HG02798 (cell line): ENCODE measurements at regions not wholly inside any gene's neighbourhood (a gene's known extent, or its start where the extent isn't known, plus 50 kb on each side); places are given as distances from the start of the nearest gene placed in this dataset.
A peak's percentile ranks its signal among the peaks of the same experiment; 100 is the strongest.
"Not testable (repeated sequence)": the region's sequence is repeated elsewhere in the genome, so short reads cannot be mapped to it uniquely, and the experiment has no call there.

Experiments used
- ATAC-seq: cut with Tn5 transposase; IDR thresholded peaks from one replicate; pipeline ENCODE4 v1.9.1; 2021; ENCODE audit warnings: mild to moderate bottlenecking; ENCODE audit not compliant: unreplicated experiment, poor library complexity

DNA sequence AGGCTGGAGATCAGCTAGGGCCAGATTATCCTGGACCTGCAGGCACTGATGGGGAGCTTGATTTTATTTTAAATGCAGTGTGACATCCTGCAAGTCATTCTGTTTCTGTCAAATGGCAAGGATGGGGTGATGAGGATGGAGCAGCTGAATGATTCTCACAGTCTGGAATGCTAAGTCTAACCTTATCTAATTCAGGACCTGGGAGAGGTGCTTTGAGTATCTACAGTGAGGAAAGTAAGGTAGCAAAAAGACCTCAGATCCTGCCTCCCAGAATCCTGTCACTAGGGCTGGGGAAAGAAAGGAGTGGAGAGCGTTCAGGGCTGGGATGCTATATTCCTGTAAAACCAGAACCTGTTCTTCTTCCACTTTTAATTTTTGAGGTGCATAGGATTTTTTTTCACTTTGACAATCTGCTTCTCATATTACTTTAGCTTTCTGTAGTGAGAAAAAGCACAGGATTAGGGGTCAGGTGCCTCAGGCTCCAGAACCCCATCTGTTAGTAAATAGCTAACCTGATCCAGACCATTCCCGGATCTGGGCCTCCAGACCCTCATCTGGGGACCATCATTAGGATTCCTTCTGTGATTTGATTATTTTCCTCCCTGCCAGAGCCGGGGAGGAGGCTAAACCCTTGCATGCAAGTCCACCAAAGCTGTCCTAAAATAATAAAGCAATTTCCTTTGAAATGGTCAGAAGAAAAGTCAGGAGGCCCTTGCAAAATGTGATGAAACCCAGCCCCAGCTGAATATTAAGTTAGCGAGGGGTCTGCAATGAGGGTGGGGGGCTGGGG lies 54.7 kb downstream of the ASCL1 start:
- ATAC-seq = no peak

GRCh38 chr12:103012884-103013283 lies 55.4 kb downstream of the ASCL1 start:
- ATAC-seq = no peak

DNA sequence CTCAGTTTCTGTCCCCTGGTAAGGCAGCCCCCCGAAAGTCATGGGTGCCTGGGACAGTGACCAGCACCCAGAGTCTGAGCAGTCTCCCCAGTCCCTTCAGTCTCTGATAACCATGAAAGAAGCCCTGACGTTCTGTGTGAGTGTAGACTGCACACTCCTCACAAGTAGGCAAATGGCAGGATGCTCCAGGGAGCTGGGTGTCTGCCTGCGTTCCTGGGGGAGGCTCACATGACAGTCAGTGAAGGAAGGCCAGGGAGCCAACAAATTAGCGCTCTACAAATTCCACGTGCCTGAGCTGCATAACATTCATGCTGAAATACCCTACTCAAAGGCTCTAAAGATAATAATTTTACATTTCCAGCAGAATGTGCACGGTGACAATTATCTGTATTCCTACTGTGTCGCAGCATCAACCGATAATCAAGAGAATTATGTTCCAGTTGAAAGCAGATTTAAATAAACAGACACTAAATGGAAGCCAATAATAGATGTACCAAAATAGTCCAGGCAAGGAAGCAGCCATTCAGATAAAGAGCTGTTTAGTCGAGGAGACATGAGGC lies 56.3 kb downstream of the ASCL1 start:
- ATAC-seq = no peak

DNA sequence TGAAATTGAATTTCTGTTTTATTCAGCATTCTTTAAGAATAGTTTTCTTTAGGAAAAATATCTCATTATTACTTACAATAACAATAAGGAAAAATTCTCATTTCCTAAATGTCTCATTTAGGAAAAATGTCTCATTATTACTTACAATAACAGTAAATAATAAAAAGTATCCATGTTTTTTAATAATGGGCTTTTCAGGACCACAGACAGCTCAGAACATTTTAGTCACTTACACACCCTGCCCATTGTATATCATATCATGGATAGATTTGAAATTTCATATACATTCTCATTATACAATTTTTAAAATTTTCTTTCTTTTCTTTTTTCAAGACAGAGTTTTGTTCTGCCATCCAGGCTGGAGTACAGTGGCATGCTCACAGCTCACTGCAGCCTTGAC lies 58.9 kb downstream of the ASCL1 start:
- no peak for ATAC-seq

DNA sequence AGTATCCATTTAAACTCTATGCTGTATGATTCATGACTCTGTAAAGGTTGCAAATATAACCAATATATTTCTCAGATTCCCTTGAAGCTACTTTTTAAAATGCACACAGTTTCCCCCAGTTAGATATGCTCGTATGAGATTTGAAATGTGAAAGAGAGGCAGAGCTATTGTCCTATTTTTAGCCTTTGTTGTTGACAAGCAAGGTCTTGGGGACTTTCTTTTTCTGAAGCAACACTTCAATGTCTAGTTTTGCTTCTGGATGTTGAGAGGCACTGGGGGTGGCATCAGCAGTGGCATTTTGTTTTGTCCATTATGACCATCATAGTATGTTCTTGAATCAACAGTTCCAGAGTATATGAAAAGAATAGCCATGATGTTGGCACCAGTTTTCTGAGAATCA lies 63.4 kb downstream of the ASCL1 start:
- ATAC-seq = peak; percentile 63

GRCh38 chr12:103021538-103022218 lies 64.2 kb downstream of the ASCL1 start:
- ATAC-seq = no peak

DNA sequence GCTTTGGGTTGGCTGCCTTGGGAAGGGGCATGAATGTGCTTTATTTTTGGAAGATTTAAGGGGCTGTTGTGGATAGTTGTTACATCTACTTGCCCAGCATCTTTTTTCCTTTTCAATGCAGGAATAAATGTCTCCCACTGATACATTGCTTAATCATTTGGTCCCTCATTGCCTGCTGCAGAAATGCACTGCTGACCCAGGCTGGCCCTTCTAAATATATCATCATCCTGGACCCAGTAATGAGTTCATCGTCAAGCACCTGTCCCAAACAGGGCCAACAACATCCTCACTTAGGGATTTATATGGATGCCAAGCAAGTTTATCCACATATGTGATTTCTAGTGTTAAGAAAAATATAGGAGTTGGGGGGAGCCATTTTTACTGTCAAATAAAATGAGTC lies 67.2 kb downstream of the ASCL1 start:
- ATAC-seq = no peak

DNA sequence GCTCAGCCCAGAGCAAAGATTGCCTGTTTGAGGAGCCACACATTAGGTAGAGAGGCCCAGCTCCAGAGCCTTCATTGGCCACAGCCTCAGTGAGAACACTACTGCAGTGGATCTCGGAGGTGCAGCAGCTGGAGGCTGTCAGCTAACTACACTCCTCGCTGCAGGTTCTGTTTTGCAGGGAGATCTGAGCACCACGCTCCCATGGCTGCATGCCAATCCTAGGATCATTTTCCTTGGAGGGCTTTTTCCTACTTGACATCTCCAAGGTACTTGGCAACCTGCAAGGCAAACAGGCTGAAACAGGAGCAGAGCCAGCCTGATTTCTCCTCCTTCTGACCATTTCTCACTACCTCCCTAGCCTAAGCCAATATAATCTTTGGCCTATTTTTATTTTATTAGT lies 69.2 kb downstream of the ASCL1 start:
- not testable (repeated sequence) for ATAC-seq

- ATAC-seq = no peak
These were observed 71.6 kb downstream of the ASCL1 start for GRCh38 chr12:103028881-103029639.

DNA sequence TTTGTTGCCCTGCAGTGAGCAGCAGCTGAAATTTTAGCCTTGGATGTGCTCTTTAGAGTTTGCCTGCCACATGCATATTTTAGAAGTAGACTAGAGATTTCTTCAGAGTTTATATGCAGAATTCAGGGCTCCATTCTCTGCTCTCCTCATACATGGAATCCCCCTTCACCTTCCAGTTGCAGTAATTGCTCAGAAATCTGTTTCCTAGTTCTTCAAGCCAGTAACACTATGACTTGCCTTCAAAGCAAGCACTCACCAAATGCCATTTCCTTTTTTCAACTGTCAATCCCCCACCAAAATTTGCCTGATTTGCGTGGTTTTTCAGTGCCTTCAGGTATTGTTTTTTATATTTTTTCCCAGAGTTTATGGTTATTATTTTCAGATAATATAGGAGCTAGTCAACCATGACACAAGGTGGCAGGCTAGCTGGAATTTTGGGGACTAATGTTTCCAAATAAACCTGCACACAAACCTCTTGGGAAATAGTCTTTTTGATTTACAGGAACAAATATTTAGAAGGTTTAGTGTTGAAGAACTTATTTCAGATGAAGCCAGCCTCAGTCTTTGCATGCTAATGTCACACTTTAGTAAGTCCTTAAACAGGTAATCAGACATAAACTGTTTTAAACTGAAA lies 79.2 kb downstream of the ASCL1 start:
- ATAC-seq = no peak

GRCh38 chr12:103043531-103044486 lies 86.3 kb downstream of the ASCL1 start:
- ATAC-seq = no peak

DNA sequence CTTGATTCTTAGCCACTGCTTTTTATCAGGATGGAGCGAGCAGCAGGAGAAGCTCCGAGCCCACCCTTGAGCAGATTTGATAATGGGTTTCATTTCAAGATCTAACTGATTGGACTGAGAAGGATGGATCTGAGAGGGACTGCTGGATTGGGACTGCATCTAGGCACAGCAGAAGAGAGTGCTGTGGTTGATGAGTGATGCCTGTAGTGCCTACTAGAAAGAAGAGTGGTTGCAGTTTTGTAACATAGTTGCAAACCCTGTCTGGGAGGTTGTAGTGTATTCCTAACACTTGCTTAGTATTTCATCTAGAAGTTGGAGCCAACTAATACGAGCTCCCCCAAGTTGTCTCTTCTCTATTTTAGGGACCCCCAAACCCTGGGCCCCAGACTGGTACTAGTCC lies 88.7 kb downstream of the ASCL1 start:
- no peak for ATAC-seq

- ATAC-seq = no peak
These were observed 92.8 kb downstream of the ASCL1 start for GRCh38 chr12:103050273-103050672.

DNA sequence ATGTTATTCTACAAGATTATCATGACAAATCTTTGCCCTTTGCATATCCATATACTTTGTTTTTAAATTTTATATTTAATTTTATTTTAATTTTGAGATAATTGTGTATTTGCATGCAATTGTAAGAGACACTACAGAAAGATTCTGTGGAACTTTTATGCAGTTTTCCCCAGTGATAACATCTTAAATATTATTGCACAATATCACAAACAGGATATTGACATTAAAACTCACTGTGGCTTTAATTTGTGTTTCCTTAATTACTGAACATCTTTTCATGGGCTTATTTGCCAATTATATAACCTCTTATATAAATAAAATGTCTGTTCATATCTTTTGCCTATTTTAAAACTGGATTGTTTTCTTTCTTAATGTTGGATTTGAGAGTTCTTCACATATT lies 95.6 kb downstream of the ASCL1 start:
- ATAC-seq = no peak

- ATAC-seq = no peak
These were observed 116.2 kb downstream of the ASCL1 start for GRCh38 chr12:103073630-103074029.

GRCh38 chr12:103075848-103076247 lies 118.4 kb downstream of the ASCL1 start:
- no peak for ATAC-seq

GRCh38 chr12:103077108-103077773 lies 119.8 kb downstream of the ASCL1 start:
- no peak for ATAC-seq

GRCh38 chr12:103085541-103085940 lies 128.1 kb downstream of the ASCL1 start:
- peak; percentile 91 for ATAC-seq

DNA sequence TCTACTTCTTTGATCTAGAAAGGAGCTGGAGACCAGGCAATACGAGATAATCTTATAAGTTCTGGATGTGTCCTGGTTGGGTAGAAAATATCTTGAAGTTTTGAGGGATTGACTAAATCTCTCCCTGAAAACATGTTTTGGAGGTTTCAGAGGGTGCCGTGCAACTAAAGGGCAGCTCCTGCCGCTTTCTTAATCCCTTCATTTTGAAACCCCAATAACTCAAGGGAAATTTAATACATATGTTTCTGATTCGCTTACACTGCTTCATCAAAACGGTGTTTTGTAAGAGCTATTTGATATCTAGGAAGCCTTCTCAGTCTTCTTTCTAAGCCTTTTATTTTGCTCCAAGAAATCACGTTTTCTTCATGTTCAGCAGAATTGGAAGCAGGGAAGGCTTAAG lies 129.0 kb downstream of the ASCL1 start:
- no peak for ATAC-seq
